UCSD-AML1 (cell line): ENCODE measurements at regions not wholly inside any gene's neighbourhood (a gene's known extent, or its start where the extent isn't known, plus 50 kb on each side); places are given as distances from the start of the nearest gene placed in this dataset.

ENCODE experiments used
- DNase-seq: peaks from one replicate; lab custom pipeline; 2025; ENCODE audit not compliant: unreplicated experiment; lab: John Stamatoyannopoulos, UW

DNA sequence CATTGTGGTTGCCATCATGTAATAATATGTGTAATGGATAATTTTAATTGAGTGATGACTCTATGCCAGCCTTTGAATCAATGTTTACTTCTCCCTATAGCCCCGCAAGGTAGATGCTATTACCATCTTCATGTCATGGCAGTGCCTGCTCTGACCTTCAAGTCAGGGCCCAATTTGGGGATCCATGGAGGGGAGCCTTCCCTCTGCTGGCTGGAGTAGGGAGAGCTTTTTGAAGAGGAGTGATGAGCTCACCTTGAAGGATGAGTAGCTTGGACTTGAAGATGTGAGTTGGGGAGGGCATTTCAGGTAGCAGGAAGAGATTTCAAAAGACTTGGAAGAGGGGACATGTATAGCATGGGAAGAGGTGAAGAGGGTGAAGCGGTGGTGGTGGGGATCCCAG lies 189.2 kb downstream of the FOXD2 start:
- no peak for DNase-seq

DNA sequence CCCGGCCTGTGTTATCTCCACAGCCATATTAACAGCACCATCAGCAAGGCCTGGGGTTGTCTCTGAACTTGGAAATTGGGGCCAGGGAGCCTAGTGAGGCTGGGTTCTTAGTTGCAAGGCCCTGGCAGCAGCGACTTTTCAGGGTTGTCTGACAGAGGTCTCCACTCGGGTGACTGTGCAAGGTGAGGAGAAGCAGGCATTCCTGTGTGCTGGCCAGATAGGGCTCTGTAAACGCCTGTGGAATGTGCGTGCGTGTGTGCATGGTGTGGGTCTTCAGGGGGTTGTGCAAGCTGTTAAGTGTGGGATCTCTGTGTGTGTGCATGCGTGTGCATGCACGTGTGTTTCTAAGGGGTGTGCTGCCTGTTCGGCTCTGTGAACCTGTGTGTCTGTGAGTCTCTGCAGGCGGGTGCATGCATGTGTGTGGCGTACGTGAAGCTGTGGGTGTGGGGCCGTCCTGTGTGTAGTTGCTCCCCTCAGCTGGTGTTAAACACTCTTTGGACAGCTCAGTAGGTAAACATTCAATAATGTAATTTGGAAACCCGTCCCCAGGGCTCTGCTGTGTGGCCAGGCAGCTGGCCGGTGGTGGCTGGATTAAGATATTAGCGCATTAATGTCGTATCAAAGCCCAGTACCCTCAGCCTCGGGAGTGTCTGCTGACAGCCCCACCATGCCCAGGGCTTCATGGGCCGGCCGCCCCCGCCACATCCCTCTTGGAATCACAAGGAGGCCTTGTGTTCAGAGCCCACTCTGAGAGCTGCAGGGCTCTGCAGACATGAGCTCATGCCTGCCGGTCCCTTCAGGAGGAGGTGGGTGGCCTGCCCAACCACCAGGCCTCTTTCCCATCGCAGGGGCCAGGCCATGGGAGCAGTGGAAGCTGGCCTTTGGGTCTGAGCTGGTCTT lies 189.9 kb downstream of the FOXD2 start:
- no peak for DNase-seq

DNA sequence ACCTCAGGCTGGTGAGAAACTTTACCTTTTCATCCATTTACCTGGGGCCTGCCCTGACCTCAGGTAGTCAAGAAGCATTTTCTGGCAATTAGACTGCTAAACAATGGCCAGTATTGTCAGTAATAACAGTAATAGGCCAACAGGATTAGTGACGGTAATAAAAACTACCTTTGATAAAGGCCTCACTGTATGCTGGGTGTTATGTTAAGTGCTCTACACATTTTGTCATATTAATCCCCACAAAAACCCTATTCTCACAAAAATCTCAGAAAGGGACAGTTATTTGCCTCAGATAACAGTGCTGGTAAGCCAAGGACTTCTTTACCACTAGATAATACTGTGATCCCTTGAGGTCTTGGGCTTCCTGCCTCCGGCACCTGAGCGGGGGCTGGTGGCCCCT lies 191.4 kb downstream of the FOXD2 start:
- DNase-seq, result no peak

DNA sequence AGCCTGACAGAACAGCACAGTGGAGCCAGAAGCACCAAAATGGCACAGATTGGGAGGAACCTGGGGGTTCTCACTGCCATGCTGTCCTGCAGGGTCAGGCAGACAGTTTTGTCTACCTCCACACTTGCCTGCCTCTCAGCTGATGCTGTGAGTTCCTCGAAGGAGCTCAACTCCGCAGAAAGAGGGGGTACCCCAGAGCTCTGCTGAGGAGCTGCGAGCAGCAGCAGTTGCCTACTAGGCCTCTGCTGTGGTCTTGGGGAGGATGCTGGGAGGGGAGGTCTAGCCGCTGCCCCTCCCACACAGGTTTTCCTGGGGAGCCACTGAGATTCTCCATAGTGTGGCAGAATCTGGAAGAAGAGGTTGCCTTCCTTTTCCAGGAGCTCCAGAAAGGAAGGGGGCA lies 192.5 kb downstream of the FOXD2 start:
- no peak for DNase-seq

DNA sequence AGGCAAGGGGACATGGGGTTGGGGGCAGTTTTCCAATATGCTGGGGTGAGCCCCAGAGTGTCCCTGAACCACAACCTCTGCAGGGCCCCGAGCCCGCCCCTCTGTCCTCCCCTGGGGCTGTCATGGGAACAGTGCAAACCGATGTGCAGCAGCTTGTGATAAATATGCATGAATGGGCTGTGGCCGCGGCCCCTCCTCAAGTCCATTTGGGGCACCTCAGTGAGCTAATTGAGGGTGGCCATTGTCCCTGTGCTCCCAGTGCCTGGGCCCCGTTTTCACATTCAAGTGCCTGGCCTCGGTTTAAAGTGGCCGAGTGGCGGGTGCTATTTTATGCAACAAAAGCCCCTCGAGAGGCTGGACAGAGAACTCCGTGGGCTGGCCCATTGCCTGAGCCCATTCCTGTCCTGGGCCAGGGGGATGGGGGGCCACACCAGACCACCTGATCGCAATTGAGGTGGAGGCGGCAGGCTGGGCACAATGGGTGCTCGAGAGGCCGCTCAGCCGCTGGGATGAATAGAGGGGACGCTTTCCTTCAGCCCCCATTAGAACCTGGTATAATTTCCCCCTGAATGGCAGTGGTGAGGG lies 193.7 kb downstream of the FOXD2 start:
- DNase-seq, result no peak

DNA sequence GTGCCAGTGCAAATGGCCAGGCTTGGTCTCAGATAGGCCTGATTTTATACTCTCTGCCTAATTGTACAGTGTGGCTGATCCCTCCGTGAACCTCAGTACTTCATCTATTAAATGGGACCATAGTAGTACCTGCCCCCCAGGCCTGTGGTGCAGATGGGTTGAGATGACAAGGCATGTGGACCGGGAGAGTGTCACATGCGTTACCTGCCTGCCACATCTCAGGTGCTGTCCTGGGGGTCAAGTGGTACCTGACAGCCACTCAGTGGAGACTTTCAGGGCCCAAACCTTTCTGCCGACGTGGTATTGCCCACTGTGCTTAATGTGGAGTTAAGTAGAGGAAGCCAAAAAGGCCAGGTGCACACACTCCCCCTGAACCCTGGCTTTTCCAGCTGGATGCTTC lies 197.3 kb downstream of the FOXD2 start:
- no peak for DNase-seq

DNA sequence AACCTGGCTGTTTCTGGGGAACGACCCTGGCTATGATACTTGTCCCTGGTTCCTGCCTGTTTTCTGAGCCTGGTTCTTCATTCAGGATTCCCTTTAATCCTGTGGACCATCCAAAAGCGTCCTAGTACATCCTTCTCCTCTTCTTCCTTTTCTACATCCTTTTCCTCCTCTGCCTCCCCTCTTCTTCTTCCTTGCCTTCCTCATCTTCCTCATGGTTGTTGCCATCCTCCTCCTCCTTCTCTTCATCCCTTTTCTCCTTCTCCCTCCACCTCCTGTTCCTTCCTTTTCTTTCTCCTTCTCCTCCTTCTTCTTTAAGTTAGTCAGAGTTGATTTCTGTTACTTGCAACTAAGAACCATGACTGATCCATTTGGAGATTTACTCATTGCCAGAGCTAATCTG lies 197.8 kb downstream of the FOXD2 start:
- no peak for DNase-seq

DNA sequence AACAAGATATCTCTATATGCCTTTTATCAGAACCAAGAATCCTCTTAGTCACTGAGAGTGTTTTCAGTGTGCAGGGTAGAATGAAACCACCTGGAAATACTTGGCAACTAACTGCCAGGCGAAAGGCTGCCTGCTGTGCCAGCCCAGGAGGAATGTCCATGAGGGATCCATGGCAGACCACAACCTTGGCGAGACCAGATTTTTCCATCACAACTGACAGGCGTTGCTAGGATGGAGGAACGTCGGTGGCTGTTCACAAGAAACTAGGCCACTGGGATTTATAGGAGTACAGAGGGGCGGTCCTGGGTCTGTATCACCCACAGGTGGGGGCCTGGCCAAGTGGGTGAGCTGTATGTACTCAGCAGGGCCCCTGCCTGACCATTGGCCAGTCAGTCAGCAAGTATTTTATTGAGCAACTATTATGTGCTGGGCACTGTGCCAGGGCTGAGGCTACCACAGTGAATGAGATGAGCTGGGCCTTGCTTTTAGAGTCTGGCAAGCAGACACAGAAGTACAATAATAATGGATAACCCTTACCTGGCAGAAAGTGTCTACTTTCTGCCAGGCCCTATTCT lies 199.4 kb downstream of the FOXD2 start:
- DNase-seq, result no peak

DNA sequence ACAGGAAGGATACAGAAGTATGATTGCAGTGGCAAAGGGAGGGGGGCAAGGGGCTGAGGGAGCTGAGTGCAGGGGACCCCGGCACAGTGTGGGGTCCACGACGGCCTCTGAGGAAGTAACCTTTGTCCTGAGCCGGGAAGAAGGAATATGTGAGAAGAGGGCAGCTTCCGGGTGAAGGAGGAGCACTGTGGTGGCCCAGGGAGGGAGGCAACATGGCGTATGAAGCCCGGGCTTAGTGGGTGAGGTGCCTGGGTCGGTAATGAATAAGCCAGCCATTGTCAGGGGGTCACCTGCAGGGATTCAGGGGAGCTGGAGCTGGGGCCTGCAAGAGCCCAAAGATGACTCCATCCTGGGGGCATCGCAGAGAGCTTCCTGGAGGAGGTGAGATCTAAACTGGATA lies 200.4 kb downstream of the FOXD2 start:
- DNase-seq, result no peak

DNA sequence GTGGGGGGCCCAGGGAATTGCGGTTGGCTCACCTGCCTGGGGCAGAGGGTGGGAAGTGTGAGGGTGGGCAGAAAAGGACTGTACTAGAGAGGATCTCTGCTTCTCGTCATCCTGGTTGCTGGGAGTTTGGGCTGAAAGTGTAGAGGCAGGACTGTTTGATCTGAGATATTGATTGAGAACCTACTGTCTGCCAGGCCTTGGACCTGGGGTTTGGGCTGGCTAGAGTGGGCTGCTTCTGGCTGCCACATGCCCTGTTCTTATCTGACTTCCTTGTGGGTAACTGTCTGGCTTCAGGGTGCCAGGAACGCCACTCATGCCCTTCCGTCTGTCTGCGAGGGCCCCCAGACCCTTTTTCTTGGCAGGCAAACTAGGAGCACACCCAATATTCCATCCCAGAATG lies 200.9 kb downstream of the FOXD2 start:
- no peak for DNase-seq

DNA sequence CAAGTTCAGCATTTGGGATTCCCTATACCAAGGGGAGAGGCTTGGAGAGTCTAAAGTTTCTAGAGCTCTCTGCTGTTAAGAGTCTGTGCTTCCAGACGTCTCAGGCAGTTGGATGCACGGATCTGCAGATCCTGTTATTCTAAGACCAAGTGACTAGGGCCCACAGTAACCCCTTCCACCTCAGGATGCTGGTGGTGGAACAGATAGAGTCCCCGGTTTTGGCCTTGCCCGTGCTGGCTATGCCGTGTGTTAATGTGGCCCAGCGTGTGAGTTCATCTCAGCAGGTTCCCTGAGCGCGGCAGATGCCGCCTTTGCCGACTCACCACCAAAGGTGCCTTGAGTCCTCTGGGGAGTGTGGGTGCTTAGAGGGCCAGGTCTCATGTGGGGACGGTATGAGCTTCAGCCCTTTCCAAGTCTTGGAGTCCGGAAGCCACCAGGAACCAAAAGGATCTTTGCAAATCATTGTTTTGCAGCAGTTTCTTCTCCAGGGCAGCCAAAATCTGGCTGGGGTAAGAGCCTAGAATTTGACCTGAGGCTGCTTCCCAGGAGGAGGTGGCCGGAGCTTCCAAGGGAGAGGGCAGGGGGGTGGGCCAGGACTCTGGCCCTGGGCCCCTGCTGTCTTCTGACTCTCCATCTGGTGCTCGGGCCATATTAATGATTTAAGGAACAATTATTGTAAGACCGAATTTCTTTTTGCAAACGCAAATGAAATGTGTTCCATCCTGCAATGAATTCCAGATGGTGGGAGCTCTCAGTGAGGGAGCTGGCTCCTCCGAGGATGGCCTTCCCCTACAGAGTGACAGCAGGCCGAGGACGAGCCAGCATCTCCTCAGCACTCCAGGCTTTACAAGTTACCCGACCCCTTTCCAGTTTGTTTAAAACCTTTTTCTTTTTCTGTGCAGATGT lies 205.7 kb downstream of the FOXD2 start:
- no peak for DNase-seq

DNA sequence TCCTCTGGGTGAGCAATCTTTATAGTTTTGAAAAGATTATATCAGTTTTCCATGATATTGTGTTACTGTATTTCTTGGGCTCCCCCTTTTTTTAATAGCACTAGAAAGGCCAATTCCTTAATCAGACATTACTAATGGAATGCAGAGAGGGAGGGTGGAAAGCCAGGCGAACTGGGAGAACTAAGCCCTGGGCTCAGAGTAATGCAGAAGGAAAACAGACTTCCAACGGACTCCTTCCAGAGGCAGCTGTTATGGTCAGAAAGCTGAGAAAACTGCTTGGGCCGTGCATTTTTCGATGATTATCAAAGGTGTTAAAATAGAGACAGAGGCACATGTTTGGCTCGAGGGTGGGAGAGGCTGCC lies 206.3 kb downstream of the FOXD2 start:
- no peak for DNase-seq

DNA sequence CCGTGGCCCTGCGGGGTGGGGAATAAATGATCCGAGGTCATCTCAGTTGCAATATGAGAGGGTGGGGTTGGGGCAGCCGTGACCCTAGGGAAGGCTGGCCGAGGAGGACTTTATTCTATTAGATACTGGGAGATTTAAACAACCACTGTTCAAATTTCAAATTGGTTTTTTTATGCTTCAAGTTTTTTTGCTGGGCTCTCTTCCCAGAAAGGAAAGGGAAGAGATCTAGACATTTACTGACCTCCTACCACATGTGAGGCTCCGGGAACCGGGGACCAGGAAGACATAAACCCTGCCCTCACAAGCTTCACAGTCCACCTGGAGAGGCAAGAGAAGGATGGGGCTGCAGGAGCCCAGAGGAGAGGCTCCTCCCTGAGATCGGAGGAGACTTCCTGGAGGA lies 207.3 kb downstream of the FOXD2 start:
- no peak for DNase-seq

DNA sequence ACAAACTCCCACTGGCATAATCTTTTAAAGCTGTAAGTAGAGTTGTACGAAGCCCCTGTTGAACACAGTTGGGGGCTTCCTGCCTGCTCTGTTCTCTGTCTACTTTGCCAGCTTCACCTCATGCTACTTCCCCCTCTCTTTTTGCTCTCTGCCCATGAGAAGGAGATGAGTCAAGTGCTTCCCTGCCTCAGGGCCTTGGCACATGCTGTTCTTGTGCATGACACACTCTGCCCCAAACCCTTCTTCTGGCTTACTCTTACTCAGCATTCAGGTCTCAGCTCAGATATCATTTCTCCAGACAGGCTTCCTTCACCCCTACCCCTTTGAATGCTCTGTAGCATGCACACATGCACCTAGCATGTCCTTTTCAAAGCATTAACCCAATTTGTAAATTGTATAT lies 208.8 kb downstream of the FOXD2 start:
- no peak for DNase-seq

DNA sequence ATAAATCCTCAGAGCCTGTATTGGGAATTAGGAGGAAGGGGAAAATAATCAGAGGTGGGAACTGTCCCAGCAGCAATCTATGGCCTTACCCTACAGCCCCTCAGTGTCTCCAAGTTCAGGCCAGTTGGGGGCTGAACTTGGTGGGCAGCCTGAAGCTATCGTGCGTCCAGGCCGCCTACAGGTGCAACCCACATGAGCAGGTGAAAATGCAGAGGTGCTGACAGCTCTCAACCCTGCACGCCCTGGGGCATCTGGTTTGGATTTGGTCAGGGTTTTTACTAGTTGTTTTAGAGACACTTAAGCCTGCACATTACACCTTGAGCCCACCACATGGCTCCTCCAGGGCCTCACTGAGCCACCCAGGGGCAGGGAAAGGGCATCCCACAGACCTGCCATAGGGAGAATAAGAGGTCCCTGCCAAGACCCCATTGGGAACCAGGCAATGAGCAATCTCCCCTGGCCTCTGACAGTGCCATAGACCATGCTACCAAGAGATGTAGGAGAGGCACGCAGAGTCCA lies 209.5 kb downstream of the FOXD2 start:
- DNase-seq, result no peak

DNA sequence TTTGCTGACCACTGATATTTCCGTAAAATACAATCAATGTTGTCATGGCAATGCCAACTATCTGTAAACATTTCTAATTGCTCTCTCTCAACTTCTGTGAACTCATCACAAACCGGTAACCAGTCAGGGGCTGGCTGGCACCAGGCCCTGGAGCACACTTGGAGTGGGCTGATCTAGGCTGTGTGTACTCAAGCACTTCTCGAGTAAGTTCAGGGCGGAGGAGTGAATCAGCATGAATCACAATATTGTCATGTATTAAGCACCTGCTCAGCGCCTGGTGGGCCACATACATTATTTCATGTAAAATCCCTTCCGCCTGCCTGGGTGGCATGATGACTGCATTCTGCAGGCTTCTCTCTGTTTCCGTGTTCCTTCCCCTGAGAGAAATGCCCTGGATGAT lies 212.4 kb downstream of the FOXD2 start:
- DNase-seq, result no peak

DNA sequence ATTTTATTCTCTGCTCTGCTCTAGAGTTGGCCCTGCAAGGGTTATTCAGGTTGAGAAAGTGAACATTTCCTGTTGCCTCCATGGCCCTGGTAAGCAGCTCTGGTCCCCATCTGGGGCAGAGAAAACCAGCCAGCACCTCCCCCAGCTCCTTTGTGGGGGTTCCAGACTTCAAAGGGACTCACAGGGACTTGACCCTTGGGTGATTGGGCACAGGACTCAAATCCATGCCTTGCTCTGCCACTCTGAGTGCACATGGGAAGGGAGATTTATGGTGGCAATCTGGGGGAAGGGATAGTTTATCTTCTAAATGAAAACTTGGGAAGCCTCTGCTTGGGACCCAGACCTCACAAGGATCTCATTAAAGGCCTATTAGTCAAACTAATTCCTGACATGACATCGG lies 212.8 kb downstream of the FOXD2 start:
- DNase-seq, result no peak

DNA sequence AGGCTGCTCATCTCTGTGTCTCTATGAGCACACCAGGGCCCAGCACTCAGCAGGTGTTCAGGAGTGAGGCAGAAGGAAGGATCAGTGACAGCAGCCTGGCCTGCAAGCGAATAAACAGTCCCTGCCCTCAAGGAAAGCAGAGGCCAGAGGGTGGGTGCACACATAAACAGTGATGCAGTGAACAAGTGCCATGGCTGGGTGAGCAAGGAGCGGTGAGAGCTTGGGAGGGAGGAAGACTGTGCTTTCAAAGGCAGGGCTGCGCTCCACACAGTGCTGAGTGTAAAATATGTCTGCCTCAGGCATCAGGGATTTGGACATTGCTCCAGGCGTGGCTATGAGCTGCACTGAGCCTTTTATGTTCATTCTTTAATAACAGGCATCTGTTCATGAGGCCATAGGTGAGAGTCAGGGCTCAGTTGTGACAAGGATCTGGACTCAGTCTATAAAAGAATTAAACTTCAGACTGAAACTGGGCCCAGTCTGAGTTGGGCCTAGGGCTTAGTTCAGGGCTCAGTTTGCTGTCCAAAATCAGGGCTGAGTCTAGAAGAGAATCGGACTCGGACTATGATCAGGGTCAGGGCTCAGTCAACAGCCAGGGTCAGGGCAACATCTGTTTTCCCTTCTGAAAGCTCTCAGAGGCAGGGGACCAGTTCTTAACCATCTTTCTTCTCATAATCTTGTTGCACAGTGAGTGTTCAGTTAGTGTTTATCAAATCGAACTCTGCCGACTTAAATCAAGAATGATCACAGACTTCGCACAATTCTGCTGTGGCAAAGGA lies 213.7 kb downstream of the FOXD2 start:
- DNase-seq, result no peak

DNA sequence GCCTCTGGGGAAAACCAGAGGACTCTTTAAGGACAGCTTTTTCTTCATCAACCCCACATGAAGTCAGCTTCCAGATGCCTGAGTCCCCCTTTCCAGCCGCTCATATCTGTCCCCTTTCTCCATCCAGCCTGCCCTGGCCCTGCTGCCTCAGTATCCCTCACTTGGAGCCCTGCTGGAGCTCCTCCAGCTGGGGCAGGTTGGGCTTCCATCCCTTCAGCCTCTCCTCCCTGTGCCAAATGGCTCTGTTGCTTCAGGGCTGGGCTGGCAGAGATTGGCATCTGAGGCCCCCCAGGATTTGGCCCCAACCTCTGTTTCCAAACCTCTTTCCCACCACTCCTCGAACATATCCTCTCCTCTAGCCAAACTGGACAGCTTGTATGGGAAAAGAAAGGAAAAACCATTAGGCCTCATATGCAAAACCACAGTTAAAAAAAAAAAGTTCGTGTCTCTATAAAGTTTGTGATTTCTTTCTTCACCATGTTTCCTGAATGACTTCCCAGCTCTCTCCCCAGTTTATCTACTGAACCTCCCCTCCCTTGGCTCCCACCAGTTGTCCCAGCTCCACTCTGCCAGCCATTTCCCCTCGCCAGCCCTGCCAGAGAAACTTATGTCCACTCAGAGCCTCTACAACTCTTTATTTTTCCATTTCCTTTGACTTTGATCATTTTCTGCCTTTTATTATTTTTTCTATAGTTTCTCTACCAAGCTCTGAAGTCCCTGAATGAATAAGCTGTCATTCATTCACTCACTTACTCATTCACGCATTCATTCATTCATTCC lies 217.9 kb downstream of the FOXD2 start:
- DNase-seq, result no peak
